Caco-2 (cell line): ENCODE measurements at regions not wholly inside any gene's neighbourhood (a gene's known extent, or its start where the extent isn't known, plus 50 kb on each side); places are given as distances from the start of the nearest gene placed in this dataset.
"Not testable (repeated sequence)": the region's sequence is repeated elsewhere in the genome, so short reads cannot be mapped to it uniquely, and the experiment has no call there.

Experiments
- BruUV-seq: library from RNA; stranded (reverse); fragments of 400-500 nt; replicated peaks from 2 replicates; lab custom pipeline; 2021; lab: Mats Ljungman, UMichigan
- CTCF ChIA-PET: fragments of 300-600 bp; sonication (Branson Sonifier 250); formaldehyde crosslinking; loops from one replicate; lab custom pipeline; 2022; ENCODE audit warnings: antibody characterized with exemption; lab: Charles Lee
- POLR2A ChIA-PET: fragments of 300-600 bp; sonication (Branson Sonifier 250); formaldehyde crosslinking; loops from one replicate; lab custom pipeline; 2022; ENCODE audit warnings: antibody characterized with exemption; lab: Charles Lee
- DNase-seq, 2 experiments: peaks; one replicate each; pipeline versions ENCODE4 v3.0.0 to v3.0.0-alpha.2; 2020 to 2022
- H3K27me3 ChIP-seq: replicated peaks from 2 replicates; pipeline ENCODE4 v1.6.0; 2011; ENCODE audit warnings: low read length; ENCODE audit not compliant: control insufficient read depth, insufficient read depth
- H3K36me3 ChIP-seq: 2 replicates; pipeline ENCODE4 v1.5.1; 2011; ENCODE audit warnings: low read length; ENCODE audit not compliant: control insufficient read depth, insufficient read depth
- H3K4me1 ChIP-seq: fragments of 250-450 bp; sonication (Bioruptor Pico); 2 replicates; pipeline ENCODE4 v1.5.1; 2020; ENCODE audit warnings: mild to moderate bottlenecking
- H3K4me3 ChIP-seq: 2 replicates; pipeline ENCODE4 v1.5.1; 2011; ENCODE audit warnings: low read depth, mild to moderate bottlenecking, control low read depth, low read length
- H3K9me3 ChIP-seq: fragments of 250-450 bp; sonication (Bioruptor Pico); 2 replicates; pipeline ENCODE4 v1.5.1; 2020; ENCODE audit warnings: mild to moderate bottlenecking, moderate library complexity
- H3K27ac Mint-ChIP-seq: one replicate; pipeline ENCODE4 v1.8.0; 2022; ENCODE audit warnings: mixed read lengths; ENCODE audit not compliant: unreplicated experiment
- H3K27me3 Mint-ChIP-seq: one replicate; pipeline ENCODE4 v1.8.0; 2022; ENCODE audit warnings: mixed read lengths; ENCODE audit not compliant: insufficient read depth, unreplicated experiment
- H3K36me3 Mint-ChIP-seq: one replicate; pipeline ENCODE4 v1.8.0; 2022; ENCODE audit warnings: mild to moderate bottlenecking, mixed read lengths; ENCODE audit not compliant: insufficient read depth, unreplicated experiment
- H3K4me1 Mint-ChIP-seq: one replicate; pipeline ENCODE4 v1.8.0; 2022; ENCODE audit warnings: low read depth, mixed read lengths; ENCODE audit not compliant: unreplicated experiment
- H3K4me3 Mint-ChIP-seq: one replicate; pipeline ENCODE4 v1.8.0; 2022; ENCODE audit warnings: mild to moderate bottlenecking, moderate library complexity, mixed read lengths; ENCODE audit not compliant: unreplicated experiment
- H3K9me3 Mint-ChIP-seq: one replicate; pipeline ENCODE4 v1.8.0; 2022; ENCODE audit warnings: mixed read lengths; ENCODE audit not compliant: unreplicated experiment
- intact Hi-C: fragments of 100-400 bp; cut with micrococcal nuclease; formaldehyde crosslinking; loops from one replicate; pipeline ENCODE4 v1.10.0; 2022; ENCODE audit not compliant: unreplicated experiment

DNA sequence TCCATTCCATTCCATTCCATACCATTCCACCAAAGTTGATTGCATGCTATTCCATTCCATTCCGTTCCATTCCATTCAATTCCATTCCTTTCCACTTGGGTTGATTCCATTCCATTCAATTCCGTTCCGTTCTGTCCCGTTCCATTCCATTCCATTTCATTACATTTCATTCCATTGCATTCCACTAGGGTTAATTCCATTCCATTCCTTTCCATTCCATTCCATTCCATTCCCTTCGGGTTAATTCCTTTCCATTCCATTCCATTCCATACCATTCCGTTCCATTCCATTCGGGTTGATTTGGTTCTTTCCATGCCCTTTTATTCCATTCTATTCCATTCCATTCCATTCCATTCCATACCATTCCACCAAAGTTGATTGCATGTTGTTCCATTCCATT lies 131.9 kb downstream of the CWH43 start:
- H3K4me1 ChIP-seq, H3K4me1 Mint-ChIP-seq, H3K36me3 ChIP-seq, H3K27me3 ChIP-seq, H3K4me3 Mint-ChIP-seq, H3K27me3 Mint-ChIP-seq, intact Hi-C loops, H3K4me3 ChIP-seq, H3K9me3 ChIP-seq, H3K27ac Mint-ChIP-seq, POLR2A ChIA-PET, BruUV-seq, DNase-seq, CTCF ChIA-PET: not testable (repeated sequence)
- Mint-ChIP-seq H3K36me3 (peaks cover 24% of the 10 kb centered on the region), H3K9me3 (peaks cover 69% of the 10 kb centered on the region)

DNA sequence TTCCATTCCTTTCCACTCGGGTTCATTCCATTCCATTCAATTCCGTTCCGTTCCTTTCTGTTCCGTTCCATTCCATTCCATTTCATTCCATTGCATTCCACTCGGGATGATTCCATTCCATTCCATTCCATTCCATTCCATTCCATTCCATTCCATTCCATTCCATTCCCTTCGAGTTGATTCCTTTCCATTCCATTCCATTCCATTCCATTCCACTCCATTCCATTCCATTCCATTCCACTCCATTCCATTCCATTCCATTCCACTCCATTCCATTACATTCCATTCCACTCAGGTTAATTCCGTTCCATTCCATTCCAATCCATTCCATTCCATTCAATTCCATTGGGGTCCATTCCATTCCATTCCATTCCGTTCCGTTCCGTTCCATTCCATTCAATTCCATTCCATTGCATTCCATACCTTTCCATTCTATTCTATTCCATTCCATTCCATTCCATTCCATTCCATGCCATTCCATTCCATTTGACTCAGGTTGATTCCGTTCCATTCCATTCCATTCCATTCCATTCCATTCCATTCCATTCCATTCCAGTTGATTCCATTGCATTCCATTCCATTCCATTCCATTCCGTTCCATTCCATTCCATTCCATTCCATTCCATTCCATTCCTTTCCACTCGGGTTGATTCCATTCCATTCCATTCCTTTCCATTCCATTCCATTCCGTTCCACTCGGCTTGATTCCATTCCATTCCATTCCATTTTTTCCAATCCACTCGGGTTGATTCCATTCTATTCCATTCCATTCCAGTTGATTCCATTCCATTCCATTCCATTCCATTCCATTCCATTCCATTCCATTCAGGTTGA lies 132.5 kb downstream of the CWH43 start:
- H3K9me3 ChIP-seq, POLR2A ChIA-PET, H3K36me3 ChIP-seq, H3K4me1 Mint-ChIP-seq, H3K4me1 ChIP-seq, H3K4me3 ChIP-seq, CTCF ChIA-PET, H3K4me3 Mint-ChIP-seq, BruUV-seq, DNase-seq, H3K27ac Mint-ChIP-seq, H3K27me3 Mint-ChIP-seq, intact Hi-C loops, H3K27me3 ChIP-seq: not testable (repeated sequence)
- Mint-ChIP-seq H3K36me3 (peaks cover 24% of the 10 kb centered on the region), H3K9me3 (peaks cover 62% of the 10 kb centered on the region)

- CTCF ChIA-PET, H3K4me3 Mint-ChIP-seq, H3K4me3 ChIP-seq, H3K4me1 ChIP-seq, POLR2A ChIA-PET, H3K4me1 Mint-ChIP-seq, DNase-seq, H3K9me3 ChIP-seq, H3K27ac Mint-ChIP-seq, intact Hi-C loops, H3K27me3 Mint-ChIP-seq, H3K27me3 ChIP-seq, BruUV-seq, H3K36me3 ChIP-seq: not testable (repeated sequence)
- H3K9me3 Mint-ChIP-seq: peaks cover 55% of the 10 kb centered on the region
- H3K36me3 Mint-ChIP-seq: peaks cover 24% of the 10 kb centered on the region
Measured at GRCh38 chr4:49119345-49119744, 133.3 kb downstream of the CWH43 start.

DNA sequence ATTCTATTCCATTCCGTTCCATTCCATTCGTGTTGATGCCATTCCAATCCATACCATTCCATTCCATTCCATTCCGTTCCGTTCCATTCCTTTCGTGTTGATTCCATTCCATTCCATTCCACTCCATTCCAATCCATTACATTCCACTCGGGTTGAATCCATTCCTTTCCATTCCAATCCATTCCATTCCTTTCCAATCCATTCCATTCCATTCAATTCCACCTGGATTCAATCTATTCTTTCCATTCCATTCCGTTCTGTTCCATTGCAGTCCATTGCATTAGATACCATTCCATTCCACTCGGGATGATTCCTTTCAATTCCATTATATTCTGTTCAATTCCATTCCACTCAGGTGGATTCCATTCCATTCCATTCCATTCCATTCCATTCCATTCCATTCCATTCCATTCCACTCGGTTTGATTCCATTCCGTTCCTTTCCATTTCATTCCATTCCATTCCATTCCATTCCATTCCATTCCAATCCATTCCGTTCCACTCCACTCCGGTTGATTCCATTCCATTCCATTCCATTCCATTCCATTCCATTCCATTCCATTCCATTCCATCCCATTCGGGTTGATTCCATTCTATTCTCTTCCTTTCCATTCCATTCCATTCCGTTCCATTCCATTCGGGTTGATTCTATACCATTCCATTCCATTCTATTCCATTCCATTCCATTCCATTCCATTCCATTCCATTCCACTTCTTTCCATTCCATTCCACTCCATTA lies 134.1 kb downstream of the CWH43 start:
- CTCF ChIA-PET, H3K4me3 Mint-ChIP-seq, H3K9me3 ChIP-seq, POLR2A ChIA-PET, H3K4me1 ChIP-seq, H3K27ac Mint-ChIP-seq, BruUV-seq, intact Hi-C loops, H3K4me3 ChIP-seq, H3K27me3 Mint-ChIP-seq, H3K36me3 ChIP-seq, H3K4me1 Mint-ChIP-seq, H3K27me3 ChIP-seq: not testable (repeated sequence)
- peaks cover 50% of the 10 kb centered on the region for H3K9me3 Mint-ChIP-seq
- peaks cover 24% of the 10 kb centered on the region for H3K36me3 Mint-ChIP-seq
- peak in 1 of 2 experiments; percentile 32 for DNase-seq

GRCh38 chr4:49120804-49121203 lies 134.7 kb downstream of the CWH43 start:
- H3K4me3 Mint-ChIP-seq, BruUV-seq, H3K9me3 ChIP-seq, POLR2A ChIA-PET, DNase-seq, H3K27ac Mint-ChIP-seq, H3K27me3 ChIP-seq, H3K27me3 Mint-ChIP-seq, CTCF ChIA-PET, H3K4me1 ChIP-seq, H3K4me3 ChIP-seq, H3K36me3 ChIP-seq, intact Hi-C loops, H3K4me1 Mint-ChIP-seq: not testable (repeated sequence)
- Mint-ChIP-seq H3K36me3 (peaks cover 24% of the 10 kb centered on the region), H3K9me3 (peaks cover 50% of the 10 kb centered on the region)

DNA sequence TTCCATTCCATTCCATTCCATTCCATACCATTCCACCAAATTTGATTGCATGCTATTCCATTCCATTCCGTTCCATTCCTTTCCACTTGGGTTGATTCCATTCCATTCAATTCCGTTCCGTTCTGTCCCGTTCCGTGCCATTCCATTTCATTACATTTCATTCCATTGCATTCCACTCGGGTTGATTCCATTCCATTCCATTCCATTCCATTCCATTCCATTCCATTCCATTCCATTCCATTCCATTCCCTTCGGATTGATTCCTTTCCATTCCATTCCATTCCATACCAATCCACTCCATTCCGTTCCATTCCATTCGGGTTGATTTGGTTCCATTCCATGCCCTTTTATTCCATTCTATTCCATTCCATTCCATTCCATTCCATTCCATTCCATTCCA lies 140.4 kb downstream of the CWH43 start:
- H3K4me3 Mint-ChIP-seq, intact Hi-C loops, H3K4me3 ChIP-seq, CTCF ChIA-PET, BruUV-seq, H3K36me3 ChIP-seq, H3K36me3 Mint-ChIP-seq, POLR2A ChIA-PET, H3K9me3 ChIP-seq, H3K27me3 Mint-ChIP-seq, H3K27me3 ChIP-seq, H3K4me1 ChIP-seq, H3K27ac Mint-ChIP-seq, DNase-seq, H3K4me1 Mint-ChIP-seq: not testable (repeated sequence)
- peaks cover 26% of the 10 kb centered on the region for H3K9me3 Mint-ChIP-seq
